Panc1 (cell line): ENCODE measurements at regions not wholly inside any gene's neighbourhood (a gene's known extent, or its start where the extent isn't known, plus 50 kb on each side); places are given as distances from the start of the nearest gene placed in this dataset.

Experiments
- ATAC-seq: fragments of 200-7000 bp; cut with Tn5 transposase; 2 replicates; pipeline ENCODE4 v1.9.1; 2020; ENCODE audit warnings: mild to moderate bottlenecking, moderate library complexity
- BruUV-seq: library from RNA; stranded (reverse); fragments of 400-500 nt; replicated peaks from 2 replicates; lab custom pipeline; 2021; lab: Mats Ljungman, UMichigan
- CTCF ChIA-PET: fragments of 300-600 bp; sonication (Branson Sonifier 250); formaldehyde crosslinking; loops from one replicate; lab custom pipeline; 2022; ENCODE audit warnings: antibody characterized with exemption; lab: Charles Lee
- POLR2A ChIA-PET: fragments of 300-600 bp; sonication (Branson Sonifier 250); formaldehyde crosslinking; loops from one replicate; lab custom pipeline; 2022; ENCODE audit warnings: antibody characterized with exemption; lab: Charles Lee
- DNase-seq: peaks from one replicate; pipeline ENCODE4 v3.0.0-alpha.2; 2010; ENCODE audit warnings: low read depth, low spot score
- H3K27ac ChIP-seq: 2 replicates; pipeline ENCODE4 v1.5.1; 2011; ENCODE audit warnings: mild to moderate bottlenecking, low read length, inconsistent platforms
- H3K27me3 ChIP-seq: fragments of 200-500 bp; sonication (Bioruptor generic); 2 replicates; pipeline ENCODE4 v1.6.0; 2014; ENCODE audit warnings: low read length, inconsistent platforms; ENCODE audit not compliant: control insufficient read depth, insufficient read depth
- H3K36me3 ChIP-seq: fragments of 200-500 bp; sonication (Bioruptor generic); 2 replicates; pipeline ENCODE4 v1.5.1; 2014; ENCODE audit warnings: inconsistent platforms, mild to moderate bottlenecking, low read length, moderate library complexity; ENCODE audit not compliant: control insufficient read depth, insufficient read depth
- H3K4me1 ChIP-seq: 2 replicates; pipeline ENCODE4 v1.5.1; 2011; ENCODE audit warnings: inconsistent platforms, mild to moderate bottlenecking, low read length, moderate library complexity; ENCODE audit not compliant: control insufficient read depth, insufficient read depth
- H3K4me3 ChIP-seq, 2 experiments: 2 replicates each; pipeline ENCODE4 v1.5.1; 2011 to 2012; ENCODE audit warnings: low read depth in 2 of 2, low read length in 2 of 2, mild to moderate bottlenecking in 2 of 2, inconsistent platforms in 1 of 2, moderate library complexity in 1 of 2
- H3K9me3 ChIP-seq: fragments of 200-500 bp; sonication (Bioruptor generic); 2 replicates; pipeline ENCODE4 v1.5.1; 2014; ENCODE audit warnings: low read depth, mild to moderate bottlenecking, inconsistent platforms, low read length, moderate library complexity; ENCODE audit not compliant: control insufficient read depth, insufficient read depth
- CTCF ChIP-seq: fragments of 450-650 bp; IDR thresholded peaks from 2 replicates; pipeline ENCODE4 v1.5.1; 2017; ENCODE audit warnings: mild to moderate bottlenecking
- POLR2AphosphoS5 ChIP-seq: IDR thresholded peaks from 2 replicates; pipeline ENCODE4 v1.6.1; 2012; ENCODE audit warnings: mild to moderate bottlenecking, low read depth, low read length, moderate library complexity
- REST ChIP-seq, 2 experiments: IDR thresholded peaks; 2 replicates each; pipeline ENCODE4 v1.6.1; 2011 to 2012; ENCODE audit warnings: low read depth in 2 of 2, control low read depth in 1 of 2, low read length in 1 of 2, mild to moderate bottlenecking in 1 of 2, moderate library complexity in 1 of 2; ENCODE audit not compliant: insufficient read depth in 1 of 2
- SIN3A ChIP-seq: IDR thresholded peaks from 2 replicates; pipeline ENCODE4 v1.6.1; 2012; ENCODE audit warnings: low read depth, mild to moderate bottlenecking, low read length, moderate library complexity, borderline replicate concordance; ENCODE audit not compliant: insufficient read depth
- TCF7L2 ChIP-seq: IDR thresholded peaks from 2 replicates; pipeline ENCODE4 v1.6.1; 2011; ENCODE audit warnings: mild to moderate bottlenecking, low read depth, low read length, inconsistent platforms
- in situ Hi-C: cut with HindIII; loops from 2 replicates; pipeline ENCODE4 v1.10.0; 2016; ENCODE audit warnings: low sequenced_read_pairs, low pct_unique_long_range_greater_than_20kb
- intact Hi-C: fragments of 100-400 bp; cut with micrococcal nuclease; formaldehyde crosslinking; loops from one replicate; pipeline ENCODE4 v1.10.0; 2022; ENCODE audit not compliant: unreplicated experiment

GRCh38 chr6:166678426-166678825, 51.4 kb upstream of the RPS6KA2 start:
- H3K27ac ChIP-seq, result no peak overlapping the region
- H3K4me3 ChIP-seq, result no peak overlapping the region
- no peaks in the 10 kb centered on the region for H3K36me3 ChIP-seq
- TF ChIP-seq REST (IDR thresholded peaks at IDR 0.05; ENCODE audit: insufficient read depth in 1 of 2, low read depth in 2 of 2, low read length in 1 of 2) (no peak), CTCF (no peak), POLR2AphosphoS5 (no peak), SIN3A (no peak), TCF7L2 (no peak)
- H3K27me3 ChIP-seq, result no peaks in the 10 kb centered on the region
- BruUV-seq, result no TSS peak
- no peak for ATAC-seq
- H3K9me3 ChIP-seq, result no peaks in the 10 kb centered on the region
- POLR2A ChIA-PET, result no interaction called here
- in situ Hi-C loops (no loop called here), intact Hi-C loops (no loop called here)
- CTCF ChIA-PET, result no interaction called here
- DNase-seq, result no peak
- no peaks in the 10 kb centered on the region for H3K4me1 ChIP-seq

- Histone ChIP-seq H3K27me3 (no peaks in the 10 kb centered on the region), H3K9me3 (no peaks in the 10 kb centered on the region), H3K4me3 (no peak overlapping the region), H3K36me3 (no peaks in the 10 kb centered on the region), H3K4me1 (no peaks in the 10 kb centered on the region), H3K27ac (no peak overlapping the region)
- in situ Hi-C loops (no loop called here), intact Hi-C loops (no loop called here)
- ChIA-PET POLR2A (no interaction called here), CTCF (no interaction called here)
- no peak for TF ChIP-seq REST (IDR thresholded peaks at IDR 0.05; ENCODE audit: insufficient read depth in 1 of 2, low read depth in 2 of 2, low read length in 1 of 2)
- no peak for ATAC-seq
- DNase-seq, result no peak
- BruUV-seq, result no TSS peak
Measured at GRCh38 chr6:166677941-166678340, 50.9 kb upstream of the RPS6KA2 start.
